Activated T-cell treated with anti-CD3 and anti-CD28 coated beads for 4 hours (primary cell): ENCODE measurements at regions not wholly inside any gene's neighbourhood (a gene's known extent, or its start where the extent isn't known, plus 50 kb on each side); places are given as distances from the start of the nearest gene placed in this dataset.
"Not testable (repeated sequence)": the region's sequence is repeated elsewhere in the genome, so short reads cannot be mapped to it uniquely, and the experiment has no call there.

Experiments
- DNase-seq: peaks from one replicate; pipeline ENCODE4 v3.0.0-alpha.2; 2020

GRCh38 chr7:121519548-121520521 is 123.7 kb upstream of the FAM3C start:
- DNase-seq, result no peak

- no peak for DNase-seq
These were observed 121.5 kb upstream of the FAM3C start for GRCh38 chr7:121517591-121517990.

DNA sequence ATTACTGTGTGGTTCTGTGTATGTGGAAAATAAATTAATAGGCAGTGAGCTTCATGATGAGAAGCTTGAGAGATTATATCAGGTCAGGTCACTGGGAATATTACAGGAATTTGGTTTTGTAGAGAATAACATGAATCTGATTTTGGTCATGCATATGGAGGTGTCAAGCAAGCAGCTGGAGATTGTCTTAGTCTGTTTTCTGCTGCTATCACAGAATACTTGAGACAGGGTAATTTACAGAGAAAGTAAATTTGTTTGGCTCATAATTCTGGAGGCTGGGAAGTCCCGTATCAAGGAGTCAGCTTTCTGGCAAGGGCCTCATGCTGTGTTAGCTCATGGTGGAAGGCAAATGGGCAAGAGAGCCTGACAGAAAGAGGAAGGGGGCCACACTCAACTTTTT is 120.7 kb upstream of the FAM3C start:
- DNase-seq, result no peak

DNA sequence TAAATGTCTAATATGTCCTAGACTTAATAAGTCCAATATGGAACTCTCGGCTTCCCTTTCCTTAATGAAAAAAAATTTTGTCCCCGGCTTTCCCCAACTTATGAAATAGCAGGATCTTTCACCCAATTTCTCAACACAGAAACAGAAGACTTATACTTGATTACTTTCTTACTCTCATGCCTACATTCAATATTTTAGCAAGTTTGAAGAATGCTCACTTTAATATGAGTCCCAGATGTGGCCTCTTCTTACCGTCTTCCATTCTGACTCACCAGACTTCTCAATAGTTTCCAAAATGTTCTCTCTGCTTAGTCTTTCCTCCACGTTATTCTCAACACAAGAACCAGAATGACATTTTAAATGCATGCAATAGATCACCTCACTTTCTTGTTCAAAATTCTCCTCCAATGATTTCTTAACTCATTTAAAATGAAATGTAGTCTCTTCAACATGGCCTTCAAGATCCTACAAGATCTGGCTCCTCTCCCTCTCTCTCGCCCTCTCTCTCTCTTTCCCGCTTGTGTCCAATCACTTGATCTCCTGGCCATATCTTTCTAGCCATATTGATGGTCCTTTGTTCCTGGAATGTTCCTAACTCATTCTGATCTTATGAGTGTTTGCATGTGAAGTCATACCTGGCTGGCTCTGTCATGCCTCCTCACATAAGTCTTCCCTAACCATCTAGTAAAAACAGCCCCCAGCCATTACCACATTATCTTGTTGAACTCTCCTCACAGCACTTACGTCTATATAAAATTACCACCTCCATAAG is 119.7 kb upstream of the FAM3C start:
- DNase-seq, result no peak

DNA sequence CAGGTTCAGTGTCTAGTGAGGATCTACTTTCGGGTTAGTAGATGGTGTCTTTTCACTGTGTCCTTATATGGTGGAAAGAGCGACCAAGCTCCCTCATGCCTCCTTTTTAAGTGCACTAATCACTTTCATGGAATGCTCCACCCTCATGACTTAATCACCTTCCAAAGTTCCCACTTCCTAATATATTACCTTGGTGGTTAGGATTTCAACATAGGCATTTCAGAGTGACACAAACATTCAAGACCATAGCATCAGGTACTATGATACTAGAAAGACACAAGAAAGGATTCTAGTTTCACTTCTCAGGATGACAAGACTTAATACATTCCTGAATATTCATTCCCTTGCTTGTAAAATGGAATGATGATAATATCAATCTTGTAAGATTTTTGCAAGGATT is 119.1 kb upstream of the FAM3C start:
- DNase-seq, result no peak

DNA sequence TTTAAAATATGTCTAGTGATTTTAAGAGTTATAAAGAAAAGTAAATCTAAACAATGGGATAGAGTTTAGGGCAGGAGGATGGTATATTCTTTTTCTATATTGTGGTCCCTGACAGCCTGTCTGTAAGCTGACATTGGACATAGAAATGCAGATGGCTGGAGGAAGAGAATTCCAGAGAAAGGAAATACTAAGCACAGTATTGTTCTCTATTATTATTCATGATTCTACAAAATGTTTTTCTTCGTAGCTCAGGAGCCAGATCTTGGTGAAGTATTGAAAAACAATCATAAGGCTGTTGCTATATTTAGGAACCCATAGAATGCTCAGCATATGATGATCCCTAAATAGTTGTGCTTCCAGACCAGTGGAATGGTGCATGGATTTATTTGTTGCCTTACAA is 117.0 kb upstream of the FAM3C start:
- DNase-seq, result no peak

GRCh38 chr7:121510858-121511482 is 114.9 kb upstream of the FAM3C start:
- no peak for DNase-seq

DNA sequence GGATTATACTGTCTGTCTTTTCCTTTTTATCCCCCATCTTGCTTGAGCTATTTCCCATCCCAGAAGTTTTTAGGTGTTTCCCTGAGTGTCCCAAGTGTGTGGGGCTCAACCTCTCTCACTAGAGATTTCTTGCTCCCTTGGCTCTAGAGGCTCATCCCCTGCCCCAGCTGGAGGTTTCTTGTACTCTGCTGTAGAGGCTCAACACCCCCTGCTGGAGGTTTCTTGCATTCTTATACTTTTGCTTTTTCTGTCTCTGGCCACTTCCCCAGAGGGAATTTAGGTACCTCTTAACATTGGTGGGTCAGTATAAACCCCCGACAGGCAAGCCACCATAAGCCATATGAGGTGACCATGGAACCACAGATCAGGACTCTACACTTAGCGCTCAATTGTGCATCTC is 114.2 kb upstream of the FAM3C start:
- DNase-seq, result no peak

DNA sequence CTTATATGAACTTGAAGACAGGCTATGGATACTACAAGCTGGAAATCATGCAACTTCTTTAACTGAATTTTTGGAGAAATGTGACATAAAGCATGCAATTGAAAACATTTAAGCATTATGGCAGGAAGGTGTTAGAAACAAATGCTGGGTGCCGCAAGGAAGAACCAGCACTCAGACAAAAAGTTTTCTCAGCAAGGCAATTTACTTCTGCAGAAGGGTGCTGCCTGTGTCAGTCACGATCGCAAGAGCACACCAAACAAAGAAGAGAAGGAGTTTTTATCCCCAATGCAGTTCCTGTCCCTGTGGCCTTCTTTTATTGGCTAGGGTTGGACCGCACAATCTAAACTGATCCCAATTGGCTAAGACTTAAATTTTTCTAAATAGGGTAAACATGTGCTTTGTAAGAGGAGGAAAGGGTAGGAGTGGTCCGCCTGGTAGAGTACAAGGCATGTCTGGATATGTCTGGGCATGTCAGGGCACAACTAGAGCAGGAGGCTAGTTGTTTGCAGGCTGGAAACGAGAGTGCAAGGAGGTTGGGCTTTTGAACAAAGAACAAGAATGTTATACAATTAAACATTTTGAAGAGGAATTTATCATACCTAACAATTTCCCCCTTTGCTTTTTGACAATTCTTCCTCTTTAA is 109.6 kb upstream of the FAM3C start:
- no peak for DNase-seq

- no peak for DNase-seq
These were observed 108.9 kb upstream of the FAM3C start for GRCh38 chr7:121505021-121505420.

DNA sequence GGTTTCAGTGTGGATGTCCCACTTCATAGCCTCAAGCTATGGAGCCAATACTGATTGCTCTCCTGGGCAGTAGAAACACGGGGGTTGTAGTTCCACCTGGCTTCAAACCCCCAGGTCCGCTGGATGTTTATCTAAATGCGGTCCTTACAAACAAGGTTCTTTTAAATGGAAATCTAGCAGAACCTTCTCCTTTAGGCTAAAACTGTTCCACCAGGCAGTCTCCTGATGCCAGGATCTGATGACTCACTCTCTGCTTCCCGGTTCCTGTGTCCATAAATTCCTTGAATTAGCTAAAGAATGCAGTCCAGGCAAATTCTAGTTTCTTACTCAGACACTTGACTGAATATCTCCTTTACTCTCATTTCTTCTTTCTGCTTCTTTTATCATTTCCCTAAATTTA is 108.4 kb upstream of the FAM3C start:
- DNase-seq, result no peak

GRCh38 chr7:121503730-121504129 is 107.6 kb upstream of the FAM3C start:
- DNase-seq, result no peak

GRCh38 chr7:121503039-121503438 is 106.9 kb upstream of the FAM3C start:
- DNase-seq, result no peak

- DNase-seq, result no peak
These were observed 105.5 kb upstream of the FAM3C start for GRCh38 chr7:121501566-121501965.

- DNase-seq, result no peak
These were observed 104.4 kb upstream of the FAM3C start for GRCh38 chr7:121500360-121501058.

DNA sequence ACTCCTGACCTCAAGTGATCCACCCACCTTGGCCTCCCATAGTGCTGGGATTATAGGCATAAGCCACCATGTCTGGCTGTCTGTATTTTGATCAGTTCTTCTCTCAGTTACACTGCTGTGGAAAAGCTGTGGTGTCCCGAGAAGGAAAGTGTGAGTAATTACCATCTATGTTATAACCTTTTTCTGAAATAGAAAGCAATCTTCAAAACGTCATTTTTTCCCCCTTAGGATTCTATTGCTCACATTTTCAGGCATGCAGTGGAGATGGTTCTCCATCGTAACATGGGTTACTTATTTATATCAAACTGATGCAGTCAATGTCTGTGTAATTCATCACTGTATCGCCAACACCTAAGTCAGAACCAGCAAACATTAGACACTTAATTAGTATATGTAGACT is 103.5 kb upstream of the FAM3C start:
- no peak for DNase-seq

DNA sequence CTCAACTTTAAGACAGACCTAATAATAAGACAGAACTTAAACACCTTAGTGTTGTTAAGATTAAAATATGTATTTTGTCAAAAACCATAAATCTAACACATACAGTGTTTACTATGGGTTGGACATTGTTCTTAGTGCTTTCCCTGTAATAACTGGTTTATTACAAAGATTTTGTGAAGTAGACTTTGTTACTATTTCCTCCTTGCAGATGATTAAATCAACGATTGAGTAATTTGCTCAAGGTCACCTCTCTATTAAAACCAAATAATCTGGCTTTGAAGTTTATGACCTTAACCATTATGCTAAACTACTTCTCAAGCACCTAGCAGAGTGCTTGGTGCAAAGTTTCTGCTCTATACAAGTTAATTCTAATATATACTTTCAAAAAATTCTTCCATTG is 102.7 kb upstream of the FAM3C start:
- no peak for DNase-seq

DNA sequence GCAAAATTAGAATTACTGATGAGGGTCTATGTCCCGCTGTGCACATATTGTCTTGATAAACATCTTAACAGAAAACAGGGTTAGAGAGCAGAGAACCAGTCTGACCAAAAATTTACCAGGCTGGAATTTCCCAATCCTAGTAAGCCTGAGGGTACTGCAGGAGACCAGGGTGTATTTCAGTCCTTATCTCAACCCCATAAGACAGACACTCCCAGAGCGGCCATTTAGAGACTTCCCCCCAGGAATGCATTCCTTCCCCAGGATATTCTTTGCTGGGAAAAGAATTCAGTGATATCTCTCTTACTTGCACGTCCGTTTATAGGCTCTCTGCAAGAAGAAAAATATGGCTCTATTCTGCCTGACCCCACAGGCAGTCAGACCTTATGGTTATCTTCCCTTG is 101.4 kb upstream of the FAM3C start:
- DNase-seq, result not testable (repeated sequence)

- DNase-seq, result no peak
These were observed 98.4 kb upstream of the FAM3C start for GRCh38 chr7:121494516-121494915.

DNA sequence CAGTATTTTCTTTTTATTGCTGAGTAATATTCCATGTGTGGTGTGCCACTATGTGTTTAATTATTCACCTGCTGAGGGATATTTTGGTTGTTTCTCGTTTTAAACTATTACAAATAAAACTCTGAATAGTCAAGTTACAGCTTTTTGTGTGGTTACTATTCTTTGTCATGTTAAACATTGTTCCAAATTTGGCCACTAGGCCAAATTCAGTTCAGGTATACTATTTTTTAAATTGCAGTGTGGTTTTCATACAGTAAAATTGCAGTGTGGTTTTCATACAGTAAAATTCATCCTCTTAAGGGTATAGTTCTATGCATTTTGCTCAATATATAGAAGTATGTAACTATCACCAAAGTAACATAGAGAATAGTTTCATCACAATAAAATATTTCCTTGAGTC is 97.4 kb upstream of the FAM3C start:
- no peak for DNase-seq

- DNase-seq, result no peak
These were observed 94.2 kb upstream of the FAM3C start for GRCh38 chr7:121490309-121490708.

DNA sequence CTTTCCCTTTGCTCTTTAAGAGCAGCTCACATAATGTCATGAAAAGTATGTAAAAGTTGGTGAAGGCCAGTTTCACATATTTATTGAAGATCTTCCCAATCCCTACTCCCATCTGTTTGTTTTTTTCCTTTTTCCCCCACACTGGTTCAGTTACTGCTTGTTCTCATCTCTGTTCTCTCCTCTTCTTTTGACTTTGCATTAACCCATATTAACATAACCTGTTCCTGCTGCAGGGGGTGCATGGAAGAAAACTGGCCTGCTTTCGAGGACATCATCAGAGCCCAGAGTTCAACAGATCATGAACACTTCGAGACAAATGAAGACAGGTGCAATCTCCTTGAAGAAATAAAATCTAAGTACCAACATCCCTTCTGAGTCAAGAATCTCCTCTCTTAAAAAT is 93.3 kb upstream of the FAM3C start:
- no peak for DNase-seq
